GM19463 (cell line): ENCODE measurements at regions not wholly inside any gene's neighbourhood (a gene's known extent, or its start where the extent isn't known, plus 50 kb on each side); places are given as distances from the start of the nearest gene placed in this dataset.
"Not testable (repeated sequence)": the region's sequence is repeated elsewhere in the genome, so short reads cannot be mapped to it uniquely, and the experiment has no call there.

Source experiments
- ATAC-seq: cut with Tn5 transposase; IDR thresholded peaks from one replicate; pipeline ENCODE4 v1.9.1; 2021; ENCODE audit warnings: mild to moderate bottlenecking, moderate library complexity; ENCODE audit not compliant: unreplicated experiment

DNA sequence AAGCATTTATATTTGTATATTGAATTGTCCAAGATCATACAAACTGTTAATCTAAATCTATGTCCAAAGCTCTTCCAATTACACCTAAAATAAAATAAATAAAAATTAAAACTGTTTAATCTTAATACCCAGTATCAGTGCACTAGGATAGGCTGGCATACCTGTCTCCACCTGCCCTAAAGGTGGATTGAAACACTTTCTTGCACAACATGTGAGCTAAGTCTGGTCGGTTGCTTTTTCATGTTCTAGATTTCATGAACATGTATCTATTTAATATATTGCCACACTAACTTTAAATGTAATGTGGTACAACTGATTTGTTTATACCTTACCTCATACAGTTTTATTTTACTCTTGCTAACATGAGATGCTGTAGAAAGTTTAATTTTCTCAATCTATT lies 193.0 kb downstream of the VGLL3 start:
- no peak for ATAC-seq

DNA sequence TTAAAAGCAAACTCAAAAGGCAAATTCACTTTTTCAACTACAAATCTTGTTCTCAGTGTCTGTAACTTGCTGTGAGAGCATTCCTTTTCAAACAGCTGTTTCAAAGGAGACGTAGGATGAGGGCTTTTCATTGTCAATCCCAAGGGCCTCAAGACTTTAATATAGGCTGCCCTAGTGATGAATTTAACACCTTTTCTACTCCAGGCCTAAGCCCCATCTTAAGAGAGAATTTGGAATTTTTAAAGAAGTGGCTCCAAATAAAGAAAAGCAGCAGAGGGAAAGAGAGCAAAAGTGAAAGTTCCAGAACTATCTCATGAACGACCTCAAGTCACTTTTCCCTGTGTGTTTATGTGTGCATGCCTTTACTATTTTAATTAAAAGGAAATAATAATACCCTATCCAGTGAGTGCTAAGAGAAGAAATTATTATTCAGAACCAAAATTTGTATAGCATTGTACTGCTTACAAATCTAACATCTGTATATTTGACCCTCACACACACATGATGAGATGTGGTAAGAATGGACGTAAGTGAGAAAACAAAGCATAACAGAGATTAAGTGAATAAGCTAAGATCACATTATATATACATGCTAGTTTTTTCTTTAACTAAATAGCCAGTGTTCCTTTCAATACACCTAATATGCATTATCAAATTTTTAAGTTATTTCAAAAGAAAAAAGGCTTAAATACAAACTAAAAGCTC lies 196.4 kb downstream of the VGLL3 start:
- no peak for ATAC-seq

DNA sequence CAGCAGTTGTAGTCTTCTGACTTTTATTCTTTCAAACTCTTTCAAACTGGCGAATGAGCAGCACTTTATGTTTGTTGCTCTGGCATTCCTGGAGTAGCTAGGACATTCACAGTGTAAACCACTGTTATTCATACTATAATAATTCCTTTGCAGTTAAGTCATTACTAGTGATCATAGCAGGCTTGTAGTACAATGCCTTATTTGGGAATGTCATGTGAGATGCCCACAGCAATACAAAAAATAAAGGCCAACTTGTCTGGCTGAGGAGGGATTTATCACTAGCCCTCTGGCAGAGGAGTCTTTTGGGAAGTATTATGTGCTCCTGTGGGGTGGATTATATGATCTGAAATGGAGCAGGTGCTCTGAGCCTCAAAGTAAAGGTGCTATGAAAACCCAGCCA lies 197.2 kb downstream of the VGLL3 start:
- no peak for ATAC-seq

DNA sequence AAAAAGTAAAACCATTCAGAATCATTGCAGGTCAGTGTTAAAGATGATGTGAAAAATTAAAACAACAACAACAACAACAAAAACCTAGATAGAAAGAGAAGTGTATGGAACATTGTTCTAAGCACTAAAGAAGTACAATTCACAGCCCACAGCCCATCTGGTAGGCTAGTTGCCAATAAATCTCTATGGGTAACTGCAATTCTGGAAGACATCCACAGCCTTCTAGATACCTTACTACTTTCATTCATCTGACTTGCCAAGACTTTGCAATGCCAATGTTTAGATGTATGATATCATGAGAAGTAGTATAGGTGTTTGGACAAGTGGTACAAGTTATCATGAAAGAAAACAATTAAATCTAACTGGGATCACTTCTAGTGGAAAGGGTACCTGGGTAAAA lies 198.6 kb downstream of the VGLL3 start:
- no peak for ATAC-seq

DNA sequence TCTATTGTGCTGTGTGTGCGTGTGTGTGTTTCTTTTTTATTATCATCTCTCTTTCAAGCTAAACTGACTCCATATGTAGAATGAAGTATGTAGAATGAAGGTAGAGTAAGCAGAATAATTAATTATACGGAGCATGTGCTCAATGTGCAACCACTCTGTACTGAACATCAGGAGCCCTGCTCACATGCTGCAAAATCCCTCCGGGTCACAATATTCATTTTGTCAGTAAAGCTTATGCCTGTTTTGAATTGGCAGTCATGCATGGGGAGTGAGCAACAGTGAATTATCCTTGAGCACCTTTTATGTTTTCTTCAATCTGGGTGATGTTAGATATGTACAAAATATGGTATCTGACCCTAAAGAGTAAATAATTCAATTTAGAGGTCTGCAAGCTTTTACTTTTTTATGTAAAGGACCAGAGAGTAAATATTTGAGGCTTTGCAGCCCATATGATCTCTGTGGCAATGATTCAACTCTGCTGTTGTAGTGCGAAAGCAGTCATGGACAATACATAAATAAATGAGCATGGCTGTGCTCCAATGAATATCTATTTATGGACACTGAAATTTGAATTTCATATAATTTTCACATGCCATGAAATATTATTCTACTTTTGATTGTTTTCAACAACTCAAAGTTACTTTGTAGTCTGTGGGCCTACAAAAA lies 199.9 kb downstream of the VGLL3 start:
- ATAC-seq, result no peak

DNA sequence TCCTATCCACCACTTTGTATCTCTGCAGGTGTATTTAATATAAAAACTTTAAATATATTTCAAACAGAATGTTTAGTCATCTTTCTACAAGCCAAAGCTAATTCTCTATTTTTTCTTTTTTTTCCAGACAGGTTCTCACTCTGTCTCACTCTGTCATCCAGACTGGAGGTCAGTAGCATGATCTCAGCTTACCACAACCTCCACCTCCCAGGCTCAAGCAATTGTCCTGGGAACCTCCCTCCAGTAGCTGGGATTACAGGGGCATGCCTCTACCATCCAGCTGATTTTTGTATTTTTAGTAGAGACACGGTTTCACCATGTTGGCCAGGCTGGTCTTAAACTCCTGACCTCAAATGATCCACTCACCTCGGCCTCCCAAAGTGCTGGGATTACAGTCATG lies 202.6 kb downstream of the VGLL3 start:
- no peak for ATAC-seq

DNA sequence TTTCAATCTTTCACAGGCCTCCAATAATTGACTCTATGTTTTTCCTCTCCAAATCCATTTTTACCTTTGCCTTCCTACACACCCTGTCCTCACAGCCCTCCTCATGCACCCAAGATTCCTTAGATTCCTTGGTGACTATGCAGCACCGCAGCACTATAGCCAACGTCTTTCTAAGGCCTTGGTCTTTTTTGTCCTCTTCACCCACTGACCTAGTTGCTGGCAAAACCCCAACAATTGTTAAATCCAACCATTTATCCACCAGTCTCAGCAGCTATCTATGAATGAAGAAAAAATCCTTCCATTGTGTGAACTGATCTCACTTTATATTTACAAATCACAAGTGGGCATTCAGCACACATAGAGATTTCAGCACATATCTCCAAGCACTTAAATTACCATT lies 203.9 kb downstream of the VGLL3 start:
- no peak for ATAC-seq

DNA sequence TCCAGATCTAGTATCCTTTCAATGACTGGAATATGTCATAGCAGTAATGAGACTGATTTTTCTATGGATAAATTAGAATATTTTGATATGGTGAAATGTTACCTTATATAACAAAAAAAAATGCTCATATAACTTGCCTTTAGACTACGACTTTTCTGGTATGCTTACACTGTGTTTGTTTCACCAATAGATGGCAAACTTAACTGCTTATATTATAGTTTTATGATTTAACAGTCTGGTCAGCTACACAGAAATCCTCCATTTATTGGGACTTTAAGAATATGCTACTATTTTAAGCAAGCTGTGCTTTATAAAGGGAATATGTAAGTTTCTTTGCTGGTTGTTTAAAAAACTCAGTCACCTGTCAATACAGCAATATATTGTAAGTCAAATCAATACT lies 205.6 kb downstream of the VGLL3 start:
- ATAC-seq, result no peak

DNA sequence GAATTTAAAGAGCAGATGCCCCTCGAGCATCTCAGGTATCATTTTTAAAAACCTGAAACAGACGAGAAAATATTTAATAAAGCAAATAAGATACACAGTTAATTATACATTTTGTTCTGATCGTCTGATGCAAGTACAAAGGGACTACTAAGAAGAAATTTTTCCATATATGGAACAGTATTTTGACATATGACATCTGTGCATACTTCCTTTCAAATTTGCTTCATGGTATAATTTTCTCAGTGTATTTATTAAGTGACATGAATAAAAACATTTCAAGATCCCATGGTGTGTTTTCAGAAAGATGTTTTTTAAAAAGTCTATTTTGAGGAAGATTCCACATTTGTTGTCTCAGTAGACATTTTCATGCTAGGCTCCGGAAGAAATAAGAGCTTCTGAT lies 208.1 kb downstream of the VGLL3 start:
- no peak for ATAC-seq

DNA sequence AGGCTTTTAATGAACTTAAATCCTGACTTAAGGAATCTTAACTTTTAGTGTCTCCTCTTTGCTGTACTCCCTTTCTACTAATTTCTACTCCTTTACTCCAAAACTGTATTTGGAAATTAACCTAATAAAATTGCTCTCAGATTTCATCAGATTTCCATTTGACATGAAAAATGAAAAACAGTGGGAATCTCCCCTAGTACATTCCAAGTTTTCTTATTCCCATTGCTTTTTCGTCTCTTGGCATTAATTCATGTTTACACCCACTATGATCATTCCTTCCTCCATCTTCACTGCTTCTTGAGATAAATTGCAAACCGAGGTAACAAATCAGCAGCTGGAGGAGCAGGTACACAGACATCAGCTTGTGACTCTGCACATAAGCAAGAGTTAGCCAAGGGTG lies 208.7 kb downstream of the VGLL3 start:
- ATAC-seq, result no peak

DNA sequence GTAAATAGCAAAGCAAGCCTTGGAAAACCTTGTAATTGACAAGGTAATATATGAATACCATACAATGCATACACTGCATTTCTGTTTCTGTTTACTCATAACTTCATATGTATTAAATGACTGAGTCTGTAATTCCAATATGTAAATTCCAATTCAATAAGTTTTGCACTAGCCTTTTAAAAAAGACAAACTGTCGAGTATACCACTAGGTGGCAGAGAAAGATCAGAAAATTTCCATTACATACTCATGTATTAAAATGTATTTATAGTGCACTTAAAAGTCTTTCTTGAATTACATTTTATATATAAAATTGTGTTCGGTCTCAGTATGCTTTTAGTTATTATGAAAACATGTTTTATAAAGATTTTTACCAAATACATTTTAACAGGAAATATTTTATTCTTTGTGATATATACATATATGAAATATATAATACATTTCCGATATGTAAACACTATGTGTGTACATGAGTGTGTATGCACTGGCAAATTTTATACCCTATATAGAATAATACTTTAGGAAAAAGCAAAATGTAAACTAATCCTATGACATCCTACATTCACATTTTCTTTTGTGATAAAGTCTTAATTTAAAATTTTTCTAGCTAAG lies 216.8 kb downstream of the VGLL3 start:
- no peak for ATAC-seq

DNA sequence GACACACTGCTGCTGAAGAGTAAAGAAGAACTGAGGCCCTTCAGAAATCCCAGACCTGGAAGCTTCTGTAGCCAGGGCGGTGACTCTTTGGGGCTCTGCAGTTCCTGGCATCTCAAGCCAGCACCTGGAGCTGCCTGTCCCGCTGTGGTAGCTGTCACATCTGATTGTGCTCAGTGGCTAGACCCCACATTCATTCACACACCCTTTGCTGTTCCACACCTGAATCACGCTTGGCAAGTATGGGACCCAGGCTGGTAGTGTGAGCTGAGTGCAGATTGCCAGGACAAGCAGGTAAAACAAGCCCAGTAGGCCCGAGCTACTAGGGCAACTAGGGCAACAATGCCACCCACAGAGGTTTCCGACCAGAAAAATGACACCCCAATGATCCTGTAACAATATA lies 218.2 kb downstream of the VGLL3 start:
- ATAC-seq, result no peak

DNA sequence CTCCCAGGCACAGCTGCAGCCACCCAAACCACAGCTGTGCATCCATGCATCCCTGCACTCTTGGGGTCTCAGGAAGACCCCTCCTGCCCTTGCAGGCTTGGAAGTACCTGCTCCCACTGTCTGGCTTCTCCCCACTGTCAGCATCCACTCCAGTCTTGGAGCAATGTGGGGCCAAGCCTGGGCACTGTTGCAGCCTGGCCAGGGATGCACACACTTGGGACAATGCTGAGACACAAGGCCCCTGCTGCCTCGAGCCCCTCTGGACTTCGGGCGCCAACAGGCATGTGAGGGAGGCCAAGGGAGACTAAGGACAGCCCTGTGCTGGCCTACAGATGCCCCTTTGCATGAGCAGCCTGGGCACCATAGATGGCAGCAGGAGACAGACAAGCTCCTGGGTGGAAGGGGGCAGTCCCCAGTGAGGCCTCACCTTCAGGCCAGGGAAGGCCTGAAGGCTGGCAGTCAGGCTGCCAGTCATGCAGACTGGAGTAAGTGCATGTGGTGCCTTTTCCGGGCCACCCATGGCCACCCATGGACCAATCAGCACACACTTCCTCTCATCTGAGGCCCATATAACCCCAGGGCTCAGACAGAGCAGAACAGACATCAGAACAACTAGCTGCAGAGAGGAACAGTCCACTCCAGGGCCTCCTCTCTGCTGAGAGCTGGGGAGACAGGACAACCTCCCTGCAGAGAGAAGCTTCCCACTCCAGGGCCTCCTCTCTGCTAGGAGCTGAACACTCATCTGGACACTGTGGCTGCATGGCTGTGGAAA lies 219.0 kb downstream of the VGLL3 start:
- no peak for ATAC-seq

DNA sequence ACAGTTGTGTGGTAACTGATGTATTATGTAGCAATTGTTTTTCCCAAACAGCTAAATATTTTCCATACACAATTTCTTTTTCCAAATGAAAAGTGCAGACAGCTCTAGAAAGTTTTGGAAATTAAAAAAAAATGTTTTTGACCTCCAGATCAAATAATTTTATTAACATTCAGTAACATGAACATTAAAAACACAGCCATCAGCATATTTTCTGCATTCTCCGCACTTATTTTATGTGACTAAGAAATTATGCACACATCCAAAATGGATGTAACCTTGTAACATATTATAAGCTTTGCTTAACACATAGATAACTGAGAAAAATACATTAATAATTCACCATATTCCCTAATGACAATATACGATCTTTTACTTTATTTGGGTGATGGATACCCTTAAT lies 224.6 kb downstream of the VGLL3 start:
- ATAC-seq, result no peak

DNA sequence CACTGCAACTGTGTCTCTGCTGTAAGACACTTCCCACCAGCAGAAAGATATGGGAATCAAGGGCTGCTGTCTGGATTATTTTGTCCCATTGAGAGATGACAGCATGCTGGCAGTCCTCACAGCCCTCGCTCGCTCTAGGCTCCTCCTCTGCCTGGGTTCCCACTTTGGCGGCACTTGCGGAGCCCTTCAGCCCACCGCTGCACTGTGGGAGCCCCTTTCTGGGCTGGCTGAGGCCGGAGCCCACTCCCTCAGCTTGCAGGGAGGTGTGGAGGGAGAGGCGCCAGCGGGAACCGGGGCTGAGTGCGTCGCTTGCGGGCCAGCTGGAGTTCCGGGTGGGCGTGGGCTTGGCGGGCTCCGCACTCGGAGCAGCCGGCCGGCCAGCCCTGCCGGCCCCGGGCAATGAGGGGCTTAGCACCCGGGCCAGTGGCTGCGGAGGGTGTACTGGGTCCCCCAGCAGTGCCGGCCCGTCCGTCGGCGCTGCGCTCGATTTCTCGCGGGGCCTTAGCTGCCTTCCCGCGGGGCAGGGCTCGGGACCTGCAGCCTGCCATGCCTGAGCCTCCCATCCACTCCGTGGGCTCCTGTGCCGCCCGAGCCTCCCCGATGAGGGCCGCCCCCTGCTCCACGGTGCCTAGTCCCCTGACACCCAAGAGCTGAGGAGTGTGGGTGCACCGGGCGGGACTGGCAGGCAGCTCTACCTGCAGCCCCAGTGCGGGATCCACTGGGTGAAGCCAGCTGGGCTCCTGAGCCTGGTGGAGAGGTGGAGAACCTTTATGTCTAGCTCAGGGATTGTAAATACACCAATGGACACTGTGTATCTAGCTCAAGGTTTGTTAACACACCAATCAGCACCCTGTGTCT lies 233.4 kb downstream of the VGLL3 start:
- not testable (repeated sequence) for ATAC-seq

DNA sequence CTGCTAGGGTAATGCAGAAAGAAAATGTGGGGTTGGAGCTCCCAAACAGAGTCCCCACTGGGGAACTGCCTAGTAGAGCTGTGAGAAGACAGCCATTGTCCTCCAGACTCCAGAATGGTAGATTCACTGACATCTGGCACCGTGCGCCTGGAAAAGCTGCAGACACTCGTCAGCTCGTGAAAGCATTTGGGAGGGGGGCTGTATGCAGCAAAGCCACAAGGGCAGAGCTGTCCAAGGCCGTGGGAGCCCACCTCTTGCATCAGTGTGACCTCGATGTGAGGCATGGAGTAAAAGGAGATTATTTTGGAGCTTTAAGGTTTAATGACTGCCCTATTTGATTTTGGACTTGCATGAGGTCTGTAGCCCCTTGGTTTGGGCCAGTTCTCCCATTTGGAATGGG lies 242.9 kb downstream of the VGLL3 start:
- no peak for ATAC-seq

DNA sequence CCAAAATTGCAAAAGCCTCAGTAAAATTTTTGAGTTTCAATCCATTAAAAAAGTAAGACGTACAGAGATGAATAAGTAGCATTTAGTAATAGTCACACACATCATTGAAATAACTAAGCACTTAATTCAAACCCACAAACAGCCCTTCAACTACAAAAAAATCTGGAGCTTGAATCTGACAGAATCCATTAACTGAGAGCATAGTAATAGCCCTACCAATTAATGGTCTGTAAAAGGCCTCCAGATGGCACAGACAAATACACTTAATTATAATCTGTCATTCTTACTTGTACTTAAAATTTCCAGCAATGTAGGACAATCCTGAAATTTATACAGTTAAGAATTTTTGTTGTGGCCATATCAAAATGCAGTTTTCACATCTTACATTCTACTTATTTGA lies 246.9 kb downstream of the VGLL3 start:
- no peak for ATAC-seq

DNA sequence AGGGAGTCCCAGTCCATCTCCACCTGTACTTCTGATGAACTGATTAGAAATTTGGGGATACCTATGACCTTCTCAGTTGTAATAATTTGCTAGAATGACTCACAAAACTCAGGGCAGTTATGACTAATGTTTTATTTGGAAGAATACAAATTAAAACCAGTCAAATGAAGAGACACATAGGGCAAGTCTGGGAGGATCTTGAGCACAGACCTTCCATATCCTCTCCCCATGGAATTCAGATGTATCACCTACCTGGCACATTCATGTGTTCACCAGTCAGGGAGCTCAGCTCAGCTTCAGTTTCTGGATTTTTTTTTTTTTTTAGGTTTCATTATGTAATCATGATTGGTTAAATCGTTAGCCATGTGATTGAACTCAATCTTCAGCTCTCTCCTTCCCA lies 247.7 kb downstream of the VGLL3 start:
- no peak for ATAC-seq

DNA sequence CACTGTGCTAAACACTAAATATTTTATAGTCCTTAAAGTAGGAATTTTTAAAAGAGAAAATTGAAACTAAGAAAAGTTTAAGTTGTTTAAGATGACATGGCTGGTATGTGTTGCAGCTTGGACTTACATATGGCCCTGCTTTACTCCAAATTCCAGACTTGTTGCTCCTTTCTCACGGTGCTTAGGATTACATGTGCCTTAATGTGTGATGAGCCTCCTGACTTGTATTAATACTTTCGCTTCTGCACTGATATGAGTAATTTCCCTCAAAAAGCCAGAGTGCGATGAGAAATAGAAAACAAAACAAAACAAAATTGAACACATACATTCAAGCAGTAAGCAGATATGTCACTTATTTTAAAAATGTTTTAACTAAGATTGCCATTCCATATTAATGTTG lies 250.2 kb downstream of the VGLL3 start:
- ATAC-seq, result no peak

DNA sequence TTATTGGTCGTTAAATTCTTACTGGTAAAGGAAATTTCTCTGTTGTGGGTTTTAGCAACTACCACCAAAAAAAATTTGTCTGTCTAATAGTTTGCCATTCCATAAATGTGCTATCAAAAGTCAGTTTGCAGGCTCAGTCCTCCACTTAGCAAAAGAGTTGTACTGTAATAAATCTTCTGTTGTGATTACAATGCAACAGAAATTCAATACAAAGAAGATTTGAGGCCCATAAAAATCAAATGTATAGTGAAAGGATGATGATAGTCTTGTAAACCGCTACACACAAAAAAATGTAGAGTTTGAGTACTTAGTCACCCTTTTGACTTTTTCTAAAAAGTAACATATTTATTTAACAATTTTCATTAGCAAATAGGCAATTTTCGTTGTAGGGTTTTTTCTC lies 251.7 kb downstream of the VGLL3 start:
- ATAC-seq, result no peak

DNA sequence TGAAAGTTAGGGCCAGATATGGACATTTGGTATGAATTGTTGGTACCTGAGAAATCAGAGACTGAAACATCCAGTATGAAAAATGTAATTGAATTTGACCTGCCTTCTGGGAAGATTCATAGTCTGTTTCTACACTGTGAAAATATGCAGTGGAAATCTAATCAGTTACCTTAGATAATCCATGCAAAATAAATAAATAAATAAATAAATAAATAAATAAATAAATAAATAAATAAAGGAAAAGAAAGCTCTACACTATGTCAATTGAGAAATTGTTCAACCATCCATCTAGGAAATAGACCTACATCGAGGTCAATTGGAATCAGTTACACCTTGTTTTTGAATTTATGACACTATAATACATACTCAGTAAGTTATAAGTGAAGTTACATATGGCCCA lies 252.3 kb downstream of the VGLL3 start:
- ATAC-seq, result no peak
